ENCODE measurements at regions not wholly inside any gene's neighbourhood (a gene's known extent, or its start where the extent isn't known, plus 50 kb on each side); places are given as distances from the start of the nearest gene placed in this dataset.

GRCh38 chr21:30042443-30042842, 102.6 kb upstream of the GRIK1 start:
- Histone ChIP-seq H2BK12ac (ENCODE audit: insufficient read length, low read depth, low read length) (no peak overlapping the region), H2AFZ (ENCODE audit: low read length) (no peak overlapping the region), H2AK5ac (ENCODE audit: insufficient read length, low read length) (no peak overlapping the region), H3K4me1 (ENCODE audit: insufficient read depth, low read length) (no peaks in the 10 kb centered on the region), H4K5ac (ENCODE audit: insufficient read length, low read depth, low read length) (no peak overlapping the region), H3K4me2 (ENCODE audit: insufficient read depth, insufficient read length, low read length) (no peak overlapping the region), H3K18ac (ENCODE audit: insufficient read length, low read depth, low read length) (no peak overlapping the region), H3K79me1 (ENCODE audit: insufficient read depth, low read depth, low read length, poor library complexity, severe bottlenecking) (no peaks in the 10 kb centered on the region), H3T11ph (ENCODE audit: low read length) (no peak overlapping the region), H4K20me1 (ENCODE audit: control insufficient read depth, insufficient read depth, insufficient read length) (no peaks in the 10 kb centered on the region), H3K9me3 (ENCODE audit: control insufficient read depth, low read depth, low read length) (no peaks in the 10 kb centered on the region), H3K23me2 (ENCODE audit: insufficient read length, low read depth, low read length, poor library complexity, severe bottlenecking) (no peaks in the 10 kb centered on the region), H3K9ac (ENCODE audit: extremely low read depth, insufficient read length, low read length) (no peak overlapping the region), H3K23ac (ENCODE audit: insufficient read length, low read depth, low read length) (no peak overlapping the region), H3K4ac (ENCODE audit: low read depth, low read length) (no peak overlapping the region), H2BK120ac (ENCODE audit: low read depth, low read length, poor library complexity, severe bottlenecking) (no peak overlapping the region), H2BK15ac (ENCODE audit: low read depth, low read length) (no peak overlapping the region), H3K14ac (ENCODE audit: insufficient read depth, low read length) (no peak overlapping the region), H4K8ac (replicated peaks; ENCODE audit: insufficient read length, low read depth, low read length) (no peak overlapping the region), H3K79me2 (ENCODE audit: insufficient read depth, low read length) (no peaks in the 10 kb centered on the region), H3K27ac (ENCODE audit: insufficient read length, low read depth, low read length) (no peak overlapping the region), H2BK5ac (ENCODE audit: insufficient read length, low read length) (no peak overlapping the region), H3K27me3 (ENCODE audit: insufficient read depth, low read length) (no peaks in the 10 kb centered on the region), H2BK20ac (ENCODE audit: low read depth, low read length, poor library complexity, severe bottlenecking) (no peak overlapping the region), H4K91ac (ENCODE audit: insufficient read length, low read depth, low read length) (no peak overlapping the region), H3K56ac (ENCODE audit: insufficient read length, low read depth, low read length) (no peak overlapping the region)
- no peak for TF ChIP-seq CTCF (conservative IDR thresholded peaks at IDR 0.05)
- Mint-ChIP-seq H3K4me1 (peaks cover 0 to 3% of the 10 kb centered on the region in 2 experiments; a peak in 1 of 4 replicates), H3K27ac (no peak overlapping the region), H3K4me3 (no peak overlapping the region), H3K9me3 (peaks cover 0 to 12% of the 10 kb centered on the region in 2 experiments; a peak in 4 of 5 replicates), H3K27me3 (ENCODE audit: low read depth) (no peaks in the 10 kb centered on the region), H3K36me3 (ENCODE audit: insufficient read depth in 1 of 3, low read depth in 3 of 3) (peaks cover 0 to 8% (median 6%) of the 10 kb centered on the region in 3 experiments; a peak in 3 of 7 replicates)
- WGBS (ENCODE audit: extremely low coverage, insufficient read length, low lambda C conversion rate) = no CpG with 5 or more reads among the region's 1 CpG
- DNase-seq = no peak

Data from H9 (cell line).